ENCODE measurements at regions not wholly inside any gene's neighbourhood (a gene's known extent, or its start where the extent isn't known, plus 50 kb on each side); places are given as distances from the start of the nearest gene placed in this dataset.
"Not testable (repeated sequence)": the region's sequence is repeated elsewhere in the genome, so short reads cannot be mapped to it uniquely, and the experiment has no call there.

- not testable (repeated sequence) for DNase-seq
These were observed 52.8 kb downstream of the FOXD4L6 start for GRCh38 chr9:41075671-41076070.

- peak; percentile 27 for DNase-seq
These were observed 54.0 kb downstream of the FOXD4L6 start for GRCh38 chr9:41074356-41074942.

GRCh38 chr9:41073471-41074243 is 54.8 kb downstream of the FOXD4L6 start:
- not testable (repeated sequence) for DNase-seq

- DNase-seq: peak; percentile 18
These were observed 64.2 kb downstream of the FOXD4L6 start for GRCh38 chr9:41064125-41064795.

- DNase-seq: not testable (repeated sequence)
These were observed 65.2 kb downstream of the FOXD4L6 start for GRCh38 chr9:41063243-41063642.

- DNase-seq: not testable (repeated sequence)
These were observed 68.9 kb downstream of the FOXD4L6 start for GRCh38 chr9:41059603-41060002.

- DNase-seq: not testable (repeated sequence)
These were observed 74.7 kb downstream of the FOXD4L6 start for GRCh38 chr9:41053666-41054363.

GRCh38 chr9:41048672-41049071 is 79.8 kb downstream of the FOXD4L6 start:
- DNase-seq: not testable (repeated sequence)

GRCh38 chr9:41047792-41048191 is 80.7 kb downstream of the FOXD4L6 start:
- DNase-seq: not testable (repeated sequence)

GRCh38 chr9:41044930-41045329 is 83.6 kb downstream of the FOXD4L6 start:
- DNase-seq: not testable (repeated sequence)

- not testable (repeated sequence) for DNase-seq
These were observed 85.0 kb downstream of the FOXD4L6 start for GRCh38 chr9:41043433-41043832.

GRCh38 chr9:41042111-41042510 is 86.4 kb downstream of the FOXD4L6 start:
- DNase-seq: not testable (repeated sequence)

GRCh38 chr9:41040705-41041342 is 87.7 kb downstream of the FOXD4L6 start:
- not testable (repeated sequence) for DNase-seq

GRCh38 chr9:41035276-41035675 is 93.2 kb downstream of the FOXD4L6 start:
- not testable (repeated sequence) for DNase-seq

GRCh38 chr9:41034699-41035197 is 93.7 kb downstream of the FOXD4L6 start:
- not testable (repeated sequence) for DNase-seq

GRCh38 chr9:41033877-41034276 is 94.6 kb downstream of the FOXD4L6 start:
- DNase-seq: not testable (repeated sequence)

GRCh38 chr9:41033360-41033759 is 95.1 kb downstream of the FOXD4L6 start:
- not testable (repeated sequence) for DNase-seq

GRCh38 chr9:41026912-41027676 is 101.4 kb downstream of the FOXD4L6 start:
- DNase-seq: not testable (repeated sequence)

- DNase-seq: not testable (repeated sequence)
These were observed 106.1 kb downstream of the FOXD4L6 start for GRCh38 chr9:41022365-41022764.

- not testable (repeated sequence) for DNase-seq
These were observed 108.5 kb downstream of the FOXD4L6 start for GRCh38 chr9:41019858-41020562.

GRCh38 chr9:41018948-41019347 is 109.5 kb downstream of the FOXD4L6 start:
- not testable (repeated sequence) for DNase-seq
